Renal pelvis (tissue), 1 donor: ENCODE measurements at regions not wholly inside any gene's neighbourhood (a gene's known extent, or its start where the extent isn't known, plus 50 kb on each side); places are given as distances from the start of the nearest gene placed in this dataset.
A peak's percentile ranks its signal among the peaks of the same experiment; 100 is the strongest.

Source experiments
- DNase-seq: peaks from one replicate; pipeline ENCODE4 v3.0.0-alpha.2; 2013

DNA sequence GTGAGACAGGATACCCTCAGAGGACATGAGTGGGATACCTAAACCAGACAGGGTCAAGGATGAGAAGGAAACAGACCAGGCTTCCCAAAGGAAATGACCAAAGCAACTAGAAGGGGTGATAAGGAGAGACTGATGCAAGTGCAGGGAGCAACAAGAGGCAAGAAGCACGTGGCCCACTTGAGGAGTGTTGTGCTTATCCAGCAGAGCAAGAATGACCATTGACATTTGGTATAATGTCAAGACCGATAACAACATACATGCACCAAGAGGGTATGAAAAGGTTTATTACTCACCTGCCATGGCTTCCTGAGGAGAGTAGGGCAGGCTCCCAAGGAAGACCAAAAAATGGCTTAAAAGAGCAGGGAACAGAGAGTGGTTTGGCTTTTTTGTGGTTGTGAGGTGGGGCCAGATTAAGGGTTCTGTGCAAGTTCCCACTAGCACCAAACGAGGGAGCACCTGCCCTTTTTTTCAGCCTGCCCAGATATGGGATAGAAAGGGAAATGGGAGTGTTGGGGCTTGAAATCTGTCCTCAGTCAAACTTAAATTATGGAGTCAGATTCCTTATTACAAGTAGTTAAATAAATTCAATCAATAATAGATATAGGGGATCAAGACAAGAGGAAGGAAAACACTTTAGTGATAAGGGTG, 513.6 kb downstream of the RASEF start:
- no peak for DNase-seq

DNA sequence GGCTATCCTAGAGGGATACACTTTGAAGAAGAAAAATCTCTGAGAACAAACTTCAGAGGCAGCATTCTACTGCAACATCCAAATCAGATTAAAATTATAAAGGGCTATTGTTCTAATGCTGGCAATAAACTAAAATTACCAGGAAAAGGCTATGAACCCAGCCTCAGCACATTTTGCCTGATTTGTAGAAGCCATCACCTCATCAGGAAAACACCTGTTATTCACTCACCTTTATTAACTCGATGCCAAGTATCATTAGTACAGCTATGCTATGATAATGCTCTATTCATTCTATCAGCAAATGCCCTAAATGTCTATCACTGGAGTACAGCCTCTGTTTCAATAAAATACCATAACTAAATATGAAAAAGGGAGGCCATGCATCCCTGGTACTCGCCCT, 510.2 kb downstream of the RASEF start:
- DNase-seq = no peak

DNA sequence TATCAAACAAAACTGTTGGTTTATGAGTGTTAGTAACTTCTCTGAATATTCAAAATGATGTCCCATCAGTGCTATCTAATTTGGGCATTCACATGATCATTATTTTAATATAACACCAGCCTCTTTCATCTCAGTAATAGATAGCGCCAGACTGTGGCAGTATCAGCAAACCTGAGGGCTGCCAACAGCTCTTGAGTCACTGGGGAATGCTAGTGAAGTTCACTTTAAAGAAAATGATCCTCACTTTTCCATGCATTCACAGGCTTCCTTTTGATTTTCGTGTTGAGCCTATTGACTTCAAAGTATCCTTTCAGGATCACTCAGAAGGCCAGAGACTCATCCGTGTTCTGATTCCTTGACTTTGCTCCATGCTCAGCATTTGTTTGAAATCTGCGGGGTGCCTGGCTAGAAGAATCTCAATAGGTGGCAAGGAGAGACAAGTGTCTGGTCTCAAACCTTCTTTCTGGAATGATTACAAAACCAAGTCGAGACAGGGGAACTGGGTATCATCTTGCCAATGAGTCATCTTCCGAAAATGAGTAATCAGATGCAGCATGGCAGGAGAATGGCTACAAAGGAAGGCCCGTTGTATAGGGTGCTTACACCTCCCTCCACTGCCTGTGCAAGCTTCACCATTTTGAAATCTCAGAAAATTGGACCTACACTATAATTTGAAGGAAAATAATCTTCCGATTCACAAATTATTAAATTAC, 509.1 kb downstream of the RASEF start:
- no peak for DNase-seq

GRCh38 chr9:82554381-82554780, 508.6 kb downstream of the RASEF start:
- DNase-seq = no peak

GRCh38 chr9:82555031-82555430, 507.9 kb downstream of the RASEF start:
- DNase-seq = no peak

- peak; percentile 84 for DNase-seq
Observed at GRCh38 chr9:82555431-82556051, 507.4 kb downstream of the RASEF start.

GRCh38 chr9:82558346-82558745, 504.6 kb downstream of the RASEF start:
- no peak for DNase-seq

GRCh38 chr9:82558855-82559630, 503.9 kb downstream of the RASEF start:
- DNase-seq = no peak

DNA sequence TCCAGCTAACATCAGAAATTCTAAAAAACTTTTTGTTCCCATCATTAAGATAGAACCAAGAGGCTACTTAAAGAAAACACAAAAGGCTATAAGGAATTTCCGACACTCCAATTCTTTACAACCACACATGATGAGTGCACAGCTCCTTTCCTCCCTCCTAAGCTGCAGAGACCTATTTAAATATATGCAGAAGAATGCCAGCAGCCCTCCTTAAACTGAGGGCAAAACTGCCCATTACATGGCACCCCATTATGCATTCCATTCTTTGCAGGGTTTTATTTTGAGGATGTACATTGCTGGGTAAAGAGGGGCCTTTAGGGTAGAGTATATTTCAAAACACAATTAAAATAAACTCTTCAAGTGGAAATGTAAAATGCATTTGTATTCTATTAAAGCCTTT, 502.9 kb downstream of the RASEF start:
- DNase-seq = no peak

GRCh38 chr9:82560457-82560904, 502.5 kb downstream of the RASEF start:
- DNase-seq = no peak

DNA sequence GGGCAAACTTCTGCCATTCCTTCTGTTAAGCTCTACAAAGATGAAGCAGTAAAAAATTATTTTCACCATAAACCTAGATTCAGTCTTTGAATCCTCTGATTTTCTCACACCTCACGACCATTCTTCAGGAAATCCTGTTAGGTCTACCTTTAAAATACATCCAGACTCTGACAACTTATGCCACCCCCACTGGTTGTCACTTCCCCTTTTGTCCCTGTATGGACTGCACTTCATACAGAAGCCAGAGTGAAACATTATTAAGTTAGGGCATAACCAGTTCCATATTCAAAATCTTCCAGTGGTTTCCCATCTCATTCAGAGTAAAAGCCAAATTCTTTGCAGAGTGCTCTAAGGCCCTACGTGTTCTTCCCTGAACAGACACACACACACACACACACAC, 499.8 kb downstream of the RASEF start:
- no peak for DNase-seq

DNA sequence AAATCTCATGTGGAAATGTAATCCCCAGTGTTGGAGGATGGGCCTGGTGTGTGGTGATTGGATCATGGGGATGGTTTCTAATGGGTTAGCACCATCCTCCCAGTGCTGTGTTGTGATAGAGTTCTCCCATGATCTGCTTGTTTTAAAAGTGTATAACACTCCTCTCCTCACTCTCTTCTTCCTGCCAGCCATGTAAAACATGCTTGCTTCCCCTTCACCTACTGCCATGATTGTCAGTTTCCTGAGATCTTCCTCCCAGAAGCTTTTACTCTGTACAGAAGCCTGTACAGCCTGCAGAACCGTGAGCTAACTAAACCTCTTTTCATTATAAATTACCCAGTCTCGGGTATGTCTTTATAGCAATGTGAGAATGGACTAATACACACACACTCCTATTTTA, 499.1 kb downstream of the RASEF start:
- DNase-seq = no peak

- no peak for DNase-seq
Observed at GRCh38 chr9:82565188-82565969, 497.6 kb downstream of the RASEF start.

GRCh38 chr9:82567953-82568352, 495.0 kb downstream of the RASEF start:
- DNase-seq = no peak

GRCh38 chr9:82570226-82570625, 492.7 kb downstream of the RASEF start:
- DNase-seq = no peak

DNA sequence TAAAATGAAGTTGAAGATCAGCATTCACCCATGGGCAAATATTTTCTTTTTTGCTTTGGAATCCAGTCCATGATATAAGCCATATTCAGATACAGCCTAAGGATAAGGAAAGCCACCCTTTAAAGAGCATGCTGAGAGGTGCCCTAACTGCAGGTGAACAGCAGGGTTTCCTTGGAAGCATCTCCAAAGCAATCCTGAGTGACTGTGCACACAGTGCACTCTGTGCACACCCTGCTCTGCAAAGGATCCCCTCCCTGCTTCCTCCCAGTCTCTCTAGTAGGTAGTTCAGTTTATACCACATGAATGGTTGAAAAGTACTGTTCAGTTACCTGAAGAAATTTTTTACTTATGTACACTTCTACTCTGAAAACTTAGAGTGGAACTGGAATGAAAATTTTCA, 491.4 kb downstream of the RASEF start:
- no peak for DNase-seq

GRCh38 chr9:82572146-82572545, 490.8 kb downstream of the RASEF start:
- DNase-seq = no peak

DNA sequence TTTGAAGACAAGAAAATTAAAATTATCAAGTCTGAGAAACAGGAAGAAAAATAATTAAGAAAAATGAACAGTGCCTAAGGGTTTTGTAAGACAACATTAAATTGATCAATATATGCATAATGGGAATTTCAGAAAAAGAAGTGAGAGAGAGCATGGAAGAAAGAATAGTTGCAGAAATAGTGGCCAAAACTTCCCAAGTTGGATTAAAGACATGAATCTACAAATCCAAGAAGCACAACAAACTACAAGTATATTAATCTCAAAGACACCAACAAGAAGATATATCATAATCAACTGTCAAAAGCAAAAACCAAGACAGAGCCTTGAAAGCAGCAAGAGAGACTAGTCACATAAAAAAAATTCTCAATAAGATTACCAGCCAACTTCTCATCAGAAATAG, 488.0 kb downstream of the RASEF start:
- DNase-seq = no peak

DNA sequence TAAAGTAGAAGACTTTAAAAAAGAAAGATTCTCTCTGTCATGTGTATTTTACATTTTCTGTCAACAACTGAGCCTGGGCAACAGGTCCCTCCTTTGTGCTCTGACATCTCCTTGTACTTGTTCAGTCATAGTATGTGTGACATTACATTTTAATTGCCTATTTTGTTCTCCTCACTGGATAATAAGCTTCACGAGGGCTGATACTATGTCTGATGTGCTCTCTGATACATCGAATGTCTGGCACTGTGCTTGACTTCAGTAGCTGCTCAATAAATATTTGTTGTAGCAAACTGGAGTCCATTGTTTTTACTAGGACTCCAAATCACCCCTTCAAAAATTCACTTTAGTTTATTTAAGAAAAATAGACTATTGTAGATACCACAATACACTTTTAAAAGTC, 482.0 kb downstream of the RASEF start:
- no peak for DNase-seq

DNA sequence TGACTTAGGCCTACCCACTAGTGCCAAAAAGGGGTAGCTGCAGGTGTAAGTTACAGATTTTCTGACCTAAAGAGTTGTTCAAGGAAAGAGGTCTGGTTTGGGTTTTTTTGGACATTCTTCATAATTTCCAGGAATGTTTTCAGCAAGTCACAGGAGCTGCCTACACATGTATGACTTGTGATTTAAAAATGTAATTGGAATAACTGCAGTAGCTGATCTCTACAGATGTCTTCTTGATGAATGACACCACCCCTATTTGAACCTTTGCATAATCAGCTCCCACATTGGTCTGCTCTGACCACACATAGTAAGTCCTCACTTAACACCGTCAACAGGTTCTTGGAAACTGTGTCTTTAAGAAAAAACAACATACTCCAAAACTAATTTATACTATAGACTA, 481.4 kb downstream of the RASEF start:
- no peak for DNase-seq

- DNase-seq = no peak
Observed at GRCh38 chr9:82581935-82582334, 481.0 kb downstream of the RASEF start.

- no peak for DNase-seq
Observed at GRCh38 chr9:82582693-82583092, 480.2 kb downstream of the RASEF start.
